HepG2 (cell line): ENCODE measurements at regions not wholly inside any gene's neighbourhood (a gene's known extent, or its start where the extent isn't known, plus 50 kb on each side); places are given as distances from the start of the nearest gene placed in this dataset.
A peak's percentile ranks its signal among the peaks of the same experiment; 100 is the strongest.

ENCODE experiments used
- ATAC-seq: fragments of 200-7000 bp; cut with Tn5 transposase; 3 replicates; pipeline ENCODE4 v1.9.1; 2020; ENCODE audit warnings: mild to moderate bottlenecking, moderate library complexity
- BruUV-seq: library from RNA; stranded (reverse); fragments of 400-500 nt; replicated peaks from 2 replicates; lab custom pipeline; 2021; lab: Mats Ljungman, UMichigan
- CTCF ChIA-PET: fragments of 300-600 bp; formaldehyde crosslinking; extraction: SDS; loops from one replicate; lab custom pipeline; 2021; ENCODE audit warnings: low total read pairs, inconsistent platforms, low intra/inter-chr PET ratio; lab: Yijun Ruan, JAX
- POLR2A ChIA-PET: fragments of 350-600 bp; sonication (Branson Sonifier 250); formaldehyde crosslinking; loops from one replicate; lab custom pipeline; 2020; ENCODE audit warnings: antibody characterized with exemption, inconsistent platforms; lab: Yijun Ruan, JAX
- DNase-seq: peaks from one replicate; pipeline ENCODE4 v3.0.0-alpha.2; 2015; ENCODE audit warnings: low spot score
- FAIRE-seq: peaks from 3 replicates; lab custom pipeline; 2011; peaks lifted over from hg19 to GRCh38; lab: Jason Lieb, UNC
- H2AFZ ChIP-seq: one replicate; pipeline ENCODE4 v1.6.1; 2011; ENCODE audit warnings: low read length, inconsistent platforms
- H3K27ac ChIP-seq: fragments of 300-600 bp; 3 replicates; pipeline ENCODE4 v1.8.0; 2011; ENCODE audit warnings: mixed run types, mild to moderate bottlenecking, mixed read lengths, low read length, inconsistent platforms; ENCODE audit not compliant: insufficient read depth; ENCODE audit errors: extremely low read length
- H3K27me3 ChIP-seq, 2 experiments: fragments of 200-600 bp in 1 of 2; 2 replicates in 1 of 2; 3 replicates in 1 of 2; pipeline versions ENCODE4 v1.6.0 to v1.8.0; 2011; ENCODE audit warnings: low read length in 2 of 2, mild to moderate bottlenecking in 2 of 2, moderate library complexity in 2 of 2, inconsistent platforms in 1 of 2; ENCODE audit not compliant: insufficient read depth in 2 of 2, control insufficient read depth in 1 of 2
- H3K36me3 ChIP-seq, 2 experiments: fragments of 200-600 bp in 1 of 2; replicated peaks in 1 of 2; 2 replicates in 1 of 2; 3 replicates in 1 of 2; pipeline versions ENCODE4 v1.5.1 to v1.8.0; 2011; ENCODE audit warnings: low read length in 2 of 2, inconsistent platforms in 1 of 2; ENCODE audit not compliant: insufficient read depth in 2 of 2, control insufficient read depth in 1 of 2
- H3K4me1 ChIP-seq: 2 replicates; pipeline ENCODE4 v1.5.1; 2012; ENCODE audit warnings: low read length, inconsistent platforms; ENCODE audit not compliant: insufficient read depth
- H3K4me2 ChIP-seq: 2 replicates; pipeline ENCODE4 v1.6.0; 2011; ENCODE audit warnings: low read depth, low read length, inconsistent platforms
- H3K4me3 ChIP-seq, 3 experiments: fragments of 200-600 bp in 1 of 3; sonication (generic), shearing (Covaris generic) in 1 of 3; replicated peaks in 1 of 3; 2 replicates each; pipeline ENCODE4 v1.5.1; 2011 to 2016; ENCODE audit warnings: low read length in 3 of 3, inconsistent platforms in 2 of 3, low read depth in 2 of 3, mild to moderate bottlenecking in 2 of 3, control low read depth in 1 of 3, mixed read lengths in 1 of 3; ENCODE audit not compliant: insufficient read depth in 1 of 3
- H3K79me2 ChIP-seq: one replicate; pipeline ENCODE4 v1.6.1; 2011; ENCODE audit warnings: low read length, inconsistent platforms; ENCODE audit not compliant: insufficient read depth
- H3K9ac ChIP-seq: 2 replicates; pipeline ENCODE4 v1.6.0; 2011; ENCODE audit warnings: mild to moderate bottlenecking, low read depth, low read length, inconsistent platforms; ENCODE audit not compliant: insufficient read depth
- H3K9me3 ChIP-seq: 2 replicates; pipeline ENCODE4 v1.5.1; 2012; ENCODE audit warnings: mild to moderate bottlenecking, low read length
- H4K20me1 ChIP-seq: 2 replicates; pipeline ENCODE4 v1.6.0; 2011; ENCODE audit warnings: inconsistent platforms, mild to moderate bottlenecking, low read length, moderate library complexity; ENCODE audit not compliant: insufficient read depth
- CAMTA2 ChIP-seq: sonication (generic); formaldehyde crosslinking; IDR thresholded peaks from 2 replicates; pipeline ENCODE4 v1.4.0; 2020; ENCODE audit warnings: mild to moderate bottlenecking, missing genetic modification reagents, borderline replicate concordance
- CREM ChIP-seq, 2 experiments: sonication (generic) in 1 of 2; formaldehyde crosslinking in 1 of 2; IDR thresholded peaks; 2 replicates each; pipeline versions ENCODE4 v1.4.0 to v1.6.1; 2016 to 2020; ENCODE audit warnings: antibody characterized with exemption in 1 of 2, mild to moderate bottlenecking in 1 of 2, missing genetic modification reagents in 1 of 2
- GPN1 ChIP-seq: sonication (generic); formaldehyde crosslinking; IDR thresholded peaks from 2 replicates; pipeline ENCODE4 v1.5.1; 2020; ENCODE audit warnings: missing genetic modification reagents, borderline replicate concordance
- HOXA5 ChIP-seq: sonication (generic); formaldehyde crosslinking; IDR thresholded peaks from 2 replicates; pipeline ENCODE4 v1.4.0; 2020; ENCODE audit warnings: missing genetic modification reagents
- NR3C1 ChIP-seq: sonication (generic); formaldehyde crosslinking; IDR thresholded peaks from 2 replicates; pipeline ENCODE4 v1.4.0; 2020; ENCODE audit warnings: missing genetic modification reagents
- ONECUT2 ChIP-seq: sonication (generic); formaldehyde crosslinking; IDR thresholded peaks from 2 replicates; pipeline ENCODE4 v1.4.0; 2020; ENCODE audit warnings: missing genetic modification reagents
- TBX2 ChIP-seq: sonication (generic); formaldehyde crosslinking; IDR thresholded peaks from 2 replicates; pipeline ENCODE4 v1.5.0; 2020; ENCODE audit warnings: missing genetic modification reagents, mild to moderate bottlenecking, borderline replicate concordance
- ZMAT3 ChIP-seq: sonication (generic); formaldehyde crosslinking; conservative IDR thresholded peaks from 2 replicates; pipeline ENCODE4 v1.7.0; 2021; ENCODE audit warnings: missing genetic modification reagents
- ZNF136 ChIP-seq: sonication (generic); formaldehyde crosslinking; IDR thresholded peaks from 2 replicates; pipeline ENCODE4 v1.8.1; 2022; ENCODE audit warnings: low read depth, mild to moderate bottlenecking, moderate library complexity, missing genetic modification reagents
- ZNF331 ChIP-seq: sonication (generic); formaldehyde crosslinking; IDR thresholded peaks from 2 replicates; pipeline ENCODE4 v1.4.0; 2020; ENCODE audit warnings: missing genetic modification reagents
- ZSCAN12 ChIP-seq: sonication (generic); formaldehyde crosslinking; IDR thresholded peaks from 2 replicates; pipeline ENCODE4 v1.9.0; 2021; ENCODE audit warnings: mild to moderate bottlenecking, missing genetic modification reagents
- WGBS: methylation state at CpG from one replicate; pipeline ENCODE4 v1.1.6; 2017; ENCODE audit warnings: low lambda C conversion rate; 5-methylcytosine and 5-hydroxymethylcytosine counted together
- in situ Hi-C: cut with HindIII; loops from 2 replicates; pipeline ENCODE4 v1.10.0; 2017; ENCODE audit warnings: low pct_unique_long_range_greater_than_20kb; ENCODE audit not compliant: extremely low pct_ligation_motif_present
- intact Hi-C: fragments of 100-400 bp; cut with micrococcal nuclease; formaldehyde crosslinking; loops from one replicate; pipeline ENCODE4 v1.10.0; 2022; ENCODE audit not compliant: unreplicated experiment
- TF ChIP-seq, protein P1 (sequence below): fragments of 450-650 bp; IDR thresholded peaks from 2 replicates; pipeline ENCODE4 v1.6.1; 2016
- TF ChIP-seq, protein P2 (sequence below): sonication (generic); formaldehyde crosslinking; conservative IDR thresholded peaks from 2 replicates; pipeline ENCODE4 v1.4.0; 2020; ENCODE audit warnings: missing genetic modification reagents
- TF ChIP-seq, protein P3 (sequence below): sonication (generic); formaldehyde crosslinking; IDR thresholded peaks from 2 replicates; pipeline ENCODE4 v1.4.0; 2020; ENCODE audit warnings: low read depth, missing genetic modification reagents
- TF ChIP-seq, protein P4 (sequence below): sonication (generic); formaldehyde crosslinking; IDR thresholded peaks from 2 replicates; pipeline ENCODE4 v1.8.0; 2022; ENCODE audit warnings: missing genetic modification reagents, mild to moderate bottlenecking, borderline replicate concordance

DNA sequence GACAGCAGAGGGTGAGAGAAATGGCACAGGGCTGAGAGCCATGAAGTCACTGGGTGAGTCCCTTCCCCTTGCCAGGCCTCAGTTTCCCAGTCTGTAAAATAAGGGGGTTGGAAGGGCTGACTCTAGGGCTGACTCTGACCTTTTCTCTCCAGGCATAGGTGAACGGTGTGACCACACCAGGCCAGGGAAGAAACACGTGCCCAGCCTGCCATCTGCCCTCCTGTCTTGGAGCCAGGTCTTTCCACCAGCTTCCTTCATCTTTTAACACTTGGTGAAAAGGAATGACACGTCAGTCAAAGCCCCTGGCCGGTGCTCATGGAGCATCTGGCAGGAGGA is 74.4 kb downstream of the CPN2 start (continued):
- TF ChIP-seq, protein P1, sequence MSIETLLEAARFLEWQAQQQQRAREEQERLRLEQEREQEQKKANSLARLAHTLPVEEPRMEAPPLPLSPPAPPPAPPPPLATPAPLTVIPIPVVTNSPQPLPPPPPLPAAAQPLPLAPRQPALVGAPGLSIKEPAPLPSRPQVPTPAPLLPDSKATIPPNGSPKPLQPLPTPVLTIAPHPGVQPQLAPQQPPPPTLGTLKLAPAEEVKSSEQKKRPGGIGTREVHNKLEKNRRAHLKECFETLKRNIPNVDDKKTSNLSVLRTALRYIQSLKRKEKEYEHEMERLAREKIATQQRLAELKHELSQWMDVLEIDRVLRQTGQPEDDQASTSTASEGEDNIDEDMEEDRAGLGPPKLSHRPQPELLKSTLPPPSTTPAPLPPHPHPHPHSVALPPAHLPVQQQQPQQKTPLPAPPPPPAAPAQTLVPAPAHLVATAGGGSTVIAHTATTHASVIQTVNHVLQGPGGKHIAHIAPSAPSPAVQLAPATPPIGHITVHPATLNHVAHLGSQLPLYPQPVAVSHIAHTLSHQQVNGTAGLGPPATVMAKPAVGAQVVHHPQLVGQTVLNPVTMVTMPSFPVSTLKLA = no peak
- no peak for TF ChIP-seq GPN1
- no peak for TF ChIP-seq ZNF136 (CRISPR knock-in tag)
- no peak for TF ChIP-seq CREM (IDR thresholded peaks at IDR 0.05)
- no peak for TF ChIP-seq CREM (CRISPR knock-in tag; IDR thresholded peaks at IDR 0.05)

DNA sequence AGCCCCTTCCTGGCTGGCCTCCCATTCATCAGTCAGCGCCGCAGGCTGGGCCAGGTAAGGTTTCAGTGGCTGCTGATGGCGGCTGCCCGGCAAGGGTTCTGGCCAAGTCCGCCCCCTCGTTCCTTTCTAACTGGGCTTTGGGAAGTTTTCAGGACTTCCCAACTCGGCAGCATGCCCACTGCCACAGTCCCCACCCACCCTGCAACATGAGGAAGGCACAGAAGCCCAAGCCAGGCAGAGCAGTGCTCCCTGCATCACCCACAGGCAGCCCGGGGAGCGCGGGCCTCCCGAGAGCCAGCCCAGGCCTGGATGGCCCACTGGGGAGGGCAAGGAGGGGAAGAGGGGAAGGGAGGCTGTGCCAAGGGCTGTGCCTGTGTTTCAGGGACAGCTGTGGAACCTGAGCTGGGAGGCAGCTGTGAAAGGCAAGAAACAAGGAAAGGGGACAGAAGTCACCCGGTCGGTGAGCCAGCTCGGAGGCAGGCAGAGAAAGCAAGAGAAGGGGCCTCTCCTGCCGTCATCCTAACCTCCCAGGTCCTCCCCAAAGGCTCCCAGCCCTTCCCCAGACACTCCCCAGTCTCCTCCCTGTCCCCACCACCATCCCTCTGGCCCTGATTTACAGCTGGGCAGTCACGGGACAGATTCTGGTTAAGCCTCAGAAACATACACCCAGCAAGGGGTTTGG is 73.9 kb downstream of the CPN2 start:
- no peak for DNase-seq
- Histone ChIP-seq H3K27ac (no peak overlapping the region), H3K9me3 (no peaks in the 10 kb centered on the region), H3K4me3 (no peak overlapping the region; a peak in 1 of 6 replicates), H3K79me2 (no peaks in the 10 kb centered on the region), H3K27me3 (peaks cover 4 to 42% of the 10 kb centered on the region in 2 experiments; a peak in 3 of 5 replicates), H3K4me1 (peaks cover 11% of the 10 kb centered on the region), H4K20me1 (no peaks in the 10 kb centered on the region), H3K36me3 (no peaks in the 10 kb centered on the region), H2AFZ (no peak overlapping the region), H3K9ac (no peak overlapping the region), H3K4me2 (peak overlapping the region; percentile 23; the same call in 1 of the 2 replicates)
- 48% methylated on average over 11 of the region's 16 CpGs for WGBS
- in situ Hi-C loops = no loop called here
- intact Hi-C loops = no loop called here
- peak; percentile 39 for ATAC-seq
- ChIA-PET POLR2A (no interaction called here), CTCF (no interaction called here)
- FAIRE-seq = no peak
- no TSS peak for BruUV-seq
- TF ChIP-seq ZNF331 (CRISPR knock-in tag) (no peak), NR3C1 (CRISPR knock-in tag) (no peak), HOXA5 (CRISPR knock-in tag) (no peak), ZMAT3 (no peak), TBX2 (CRISPR knock-in tag) (no peak), ONECUT2 (CRISPR knock-in tag) (no peak), ZSCAN12 (CRISPR knock-in tag) (no peak), CAMTA2 (CRISPR knock-in tag) (no peak)
- TF ChIP-seq, protein P2, sequence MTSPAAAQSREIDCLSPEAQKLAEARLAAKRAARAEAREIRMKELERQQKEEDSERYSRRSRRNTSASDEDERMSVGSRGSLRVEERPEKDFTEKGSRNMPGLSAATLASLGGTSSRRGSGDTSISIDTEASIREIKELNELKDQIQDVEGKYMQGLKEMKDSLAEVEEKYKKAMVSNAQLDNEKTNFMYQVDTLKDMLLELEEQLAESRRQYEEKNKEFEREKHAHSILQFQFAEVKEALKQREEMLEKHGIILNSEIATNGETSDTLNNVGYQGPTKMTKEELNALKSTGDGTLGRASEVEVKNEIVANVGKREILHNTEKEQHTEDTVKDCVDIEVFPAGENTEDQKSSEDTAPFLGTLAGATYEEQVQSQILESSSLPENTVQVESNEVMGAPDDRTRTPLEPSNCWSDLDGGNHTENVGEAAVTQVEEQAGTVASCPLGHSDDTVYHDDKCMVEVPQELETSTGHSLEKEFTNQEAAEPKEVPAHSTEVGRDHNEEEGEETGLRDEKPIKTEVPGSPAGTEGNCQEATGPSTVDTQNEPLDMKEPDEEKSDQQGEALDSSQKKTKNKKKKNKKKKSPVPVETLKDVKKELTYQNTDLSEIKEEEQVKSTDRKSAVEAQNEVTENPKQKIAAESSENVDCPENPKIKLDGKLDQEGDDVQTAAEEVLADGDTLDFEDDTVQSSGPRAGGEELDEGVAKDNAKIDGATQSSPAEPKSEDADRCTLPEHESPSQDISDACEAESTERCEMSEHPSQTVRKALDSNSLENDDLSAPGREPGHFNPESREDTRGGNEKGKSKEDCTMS (CRISPR knock-in tag) = no peak
- TF ChIP-seq, protein P3, sequence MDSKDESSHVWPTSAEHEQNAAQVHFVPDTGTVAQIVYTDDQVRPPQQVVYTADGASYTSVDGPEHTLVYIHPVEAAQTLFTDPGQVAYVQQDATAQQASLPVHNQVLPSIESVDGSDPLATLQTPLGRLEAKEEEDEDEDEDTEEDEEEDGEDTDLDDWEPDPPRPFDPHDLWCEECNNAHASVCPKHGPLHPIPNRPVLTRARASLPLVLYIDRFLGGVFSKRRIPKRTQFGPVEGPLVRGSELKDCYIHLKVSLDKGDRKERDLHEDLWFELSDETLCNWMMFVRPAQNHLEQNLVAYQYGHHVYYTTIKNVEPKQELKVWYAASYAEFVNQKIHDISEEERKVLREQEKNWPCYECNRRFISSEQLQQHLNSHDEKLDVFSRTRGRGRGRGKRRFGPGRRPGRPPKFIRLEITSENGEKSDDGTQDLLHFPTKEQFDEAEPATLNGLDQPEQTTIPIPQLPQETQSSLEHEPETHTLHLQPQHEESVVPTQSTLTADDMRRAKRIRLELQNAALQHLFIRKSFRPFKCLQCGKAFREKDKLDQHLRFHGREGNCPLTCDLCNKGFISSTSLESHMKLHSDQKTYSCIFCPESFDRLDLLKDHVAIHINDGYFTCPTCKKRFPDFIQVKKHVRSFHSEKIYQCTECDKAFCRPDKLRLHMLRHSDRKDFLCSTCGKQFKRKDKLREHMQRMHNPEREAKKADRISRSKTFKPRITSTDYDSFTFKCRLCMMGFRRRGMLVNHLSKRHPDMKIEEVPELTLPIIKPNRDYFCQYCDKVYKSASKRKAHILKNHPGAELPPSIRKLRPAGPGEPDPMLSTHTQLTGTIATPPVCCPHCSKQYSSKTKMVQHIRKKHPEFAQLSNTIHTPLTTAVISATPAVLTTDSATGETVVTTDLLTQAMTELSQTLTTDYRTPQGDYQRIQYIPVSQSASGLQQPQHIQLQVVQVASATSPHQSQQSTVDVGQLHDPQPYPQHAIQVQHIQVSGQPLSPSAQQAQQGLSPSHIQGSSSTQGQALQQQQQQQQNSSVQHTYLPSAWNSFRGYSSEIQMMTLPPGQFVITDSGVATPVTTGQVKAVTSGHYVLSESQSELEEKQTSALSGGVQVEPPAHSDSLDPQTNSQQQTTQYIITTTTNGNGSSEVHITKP (CRISPR knock-in tag) = no peak
- TF ChIP-seq, protein P4, sequence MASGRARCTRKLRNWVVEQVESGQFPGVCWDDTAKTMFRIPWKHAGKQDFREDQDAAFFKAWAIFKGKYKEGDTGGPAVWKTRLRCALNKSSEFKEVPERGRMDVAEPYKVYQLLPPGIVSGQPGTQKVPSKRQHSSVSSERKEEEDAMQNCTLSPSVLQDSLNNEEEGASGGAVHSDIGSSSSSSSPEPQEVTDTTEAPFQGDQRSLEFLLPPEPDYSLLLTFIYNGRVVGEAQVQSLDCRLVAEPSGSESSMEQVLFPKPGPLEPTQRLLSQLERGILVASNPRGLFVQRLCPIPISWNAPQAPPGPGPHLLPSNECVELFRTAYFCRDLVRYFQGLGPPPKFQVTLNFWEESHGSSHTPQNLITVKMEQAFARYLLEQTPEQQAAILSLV (CRISPR knock-in tag) = no peak
